B cell (primary cell): ENCODE measurements at regions not wholly inside any gene's neighbourhood (a gene's known extent, or its start where the extent isn't known, plus 50 kb on each side); places are given as distances from the start of the nearest gene placed in this dataset.
"Not testable (repeated sequence)": the region's sequence is repeated elsewhere in the genome, so short reads cannot be mapped to it uniquely, and the experiment has no call there.

ENCODE experiments used
- ATAC-seq: fragments of 200-7000 bp; cut with Tn5 transposase; one replicate; pipeline ENCODE4 v1.10.0; 2021; ENCODE audit warnings: low read depth, mild to moderate bottlenecking, moderate number of reproducible peaks, moderate library complexity
- CTCF ChIA-PET: fragments of 350-600 bp; sonication (Branson Sonifier 250); formaldehyde crosslinking; loops from one replicate; lab custom pipeline; 2021; ENCODE audit warnings: antibody characterized with exemption, inconsistent platforms; lab: Charles Lee
- POLR2A ChIA-PET: fragments of 350-600 bp; sonication (Branson Sonifier 250); formaldehyde crosslinking; loops from one replicate; lab custom pipeline; 2021; ENCODE audit warnings: antibody characterized with exemption; lab: Charles Lee
- DNase-seq: peaks from one replicate; pipeline ENCODE4 v3.0.0; 2013
- H2AFZ ChIP-seq: 2 replicates; pipeline ENCODE4 v1.6.1; 2012; ENCODE audit warnings: mild to moderate bottlenecking, low read depth, low read length; ENCODE audit not compliant: insufficient read depth, poor library complexity, severe bottlenecking
- H3K27ac ChIP-seq, 2 donors: 1 replicate in 1 of 2; 2 replicates in 1 of 2; pipeline ENCODE4 v1.5.1; 2012 to 2013; ENCODE audit warnings: low read length in 2 of 2, mild to moderate bottlenecking in 2 of 2, moderate library complexity in 1 of 2
- H3K27me3 ChIP-seq, 4 experiments: fragments of 200-600 bp in 1 of 4; sonication (generic) in 1 of 4; replicated peaks in 1 of 4; 1 replicate in 2 of 4; 2 replicates in 2 of 4; pipeline versions ENCODE4 v1.6.1 to v1.7.0; 2013 to 2016; ENCODE audit warnings: low read length in 3 of 4, mild to moderate bottlenecking in 2 of 4, mixed read lengths in 1 of 4, moderate library complexity in 1 of 4; ENCODE audit not compliant: insufficient read depth in 4 of 4, control insufficient read depth in 3 of 4; ENCODE audit errors: control extremely low read depth in 1 of 4
- H3K36me3 ChIP-seq, 2 experiments: replicated peaks in 1 of 2; 1 replicate in 1 of 2; 2 replicates in 1 of 2; pipeline versions ENCODE4 v1.6.1 to v1.7.1; 2013; ENCODE audit warnings: low read length in 1 of 2; ENCODE audit not compliant: insufficient read depth in 2 of 2, control insufficient read depth in 1 of 2; ENCODE audit errors: control extremely low read depth in 1 of 2, extremely low read depth in 1 of 2
- H3K4me1 ChIP-seq, 2 donors: fragments of 200-600 bp in 1 of 2; sonication (generic) in 1 of 2; 1 replicate in 1 of 2; 2 replicates in 1 of 2; pipeline versions ENCODE4 v1.5.1 to v1.6.1; 2013 to 2017; ENCODE audit warnings: low read length in 2 of 2; ENCODE audit not compliant: control insufficient read depth in 2 of 2, insufficient read depth in 2 of 2
- H3K4me2 ChIP-seq: replicated peaks from 2 replicates; pipeline ENCODE3; 2012; ENCODE audit warnings: mild to moderate bottlenecking, low read depth, low read length; ENCODE audit not compliant: poor library complexity, severe bottlenecking
- H3K4me3 ChIP-seq, 5 experiments: fragments of 200-600 bp in 1 of 5; sonication (generic) in 1 of 5; 1 replicate in 3 of 5; 2 replicates in 2 of 5; pipeline versions ENCODE4 v1.5.1 to v1.7.0; 2011 to 2016; ENCODE audit warnings: low read length in 4 of 5, mild to moderate bottlenecking in 4 of 5, low read depth in 2 of 5, control low read depth in 1 of 5, moderate library complexity in 1 of 5; ENCODE audit not compliant: insufficient read depth in 1 of 5; ENCODE audit errors: control extremely low read depth in 1 of 5, extremely low read depth in 1 of 5
- H3K79me2 ChIP-seq: fragments of 200-600 bp; sonication (generic); one replicate; pipeline ENCODE4 v1.6.0; 2016; ENCODE audit warnings: low read length; ENCODE audit not compliant: control insufficient read depth, insufficient read depth
- H3K9ac ChIP-seq: fragments of 200-600 bp; sonication (generic); 2 replicates; pipeline ENCODE4 v1.6.1; 2017; ENCODE audit warnings: mild to moderate bottlenecking, low read length, moderate library complexity
- H3K9me3 ChIP-seq, 3 donors: one replicate each; pipeline versions ENCODE4 v1.6.1 to v1.7.1; 2013; ENCODE audit warnings: low read length in 2 of 3; ENCODE audit not compliant: control insufficient read depth in 2 of 3, insufficient read depth in 1 of 3; ENCODE audit errors: control extremely low read depth in 1 of 3
- H4K20me1 ChIP-seq: 2 replicates; pipeline ENCODE4 v1.6.0; 2012; ENCODE audit warnings: mild to moderate bottlenecking, low read length; ENCODE audit not compliant: insufficient read depth, control insufficient read depth, poor library complexity, severe bottlenecking
- H3K27ac Mint-ChIP-seq: one replicate; pipeline ENCODE4 v1.8.0; 2021; ENCODE audit warnings: mixed read lengths
- H3K27me3 Mint-ChIP-seq: one replicate; pipeline ENCODE4 v1.8.0; 2021; ENCODE audit warnings: mixed read lengths
- H3K4me1 Mint-ChIP-seq: one replicate; pipeline ENCODE4 v1.8.0; 2021; ENCODE audit warnings: mixed read lengths
- H3K4me3 Mint-ChIP-seq: one replicate; pipeline ENCODE4 v1.8.0; 2021; ENCODE audit warnings: mixed read lengths
- H3K9me3 Mint-ChIP-seq: one replicate; pipeline ENCODE4 v1.8.0; 2022; ENCODE audit warnings: mixed read lengths; ENCODE audit not compliant: insufficient read depth
- EZH2 ChIP-seq: IDR thresholded peaks from 2 replicates; pipeline ENCODE4 v1.6.1; 2012; ENCODE audit warnings: borderline replicate concordance, low read depth, mild to moderate bottlenecking, moderate library complexity, low read length; ENCODE audit not compliant: insufficient read depth, poor library complexity, severe bottlenecking
- WGBS: methylation state at CpG from one replicate; pipeline ENCODE4 v1.1.5; 2013; ENCODE audit warnings: missing lambda C conversion rate; ENCODE audit not compliant: insufficient coverage; 5-methylcytosine and 5-hydroxymethylcytosine counted together
- intact Hi-C: fragments of 100-400 bp; cut with micrococcal nuclease; formaldehyde crosslinking; loops from one replicate; pipeline ENCODE4 v1.10.0; 2022
- TF ChIP-seq, protein P1 (sequence below): fragments of 200-600 bp; IDR thresholded peaks from one replicate; pipeline ENCODE4 v1.8.0; 2022; ENCODE audit warnings: antibody characterized with exemption, mild to moderate bottlenecking

DNA sequence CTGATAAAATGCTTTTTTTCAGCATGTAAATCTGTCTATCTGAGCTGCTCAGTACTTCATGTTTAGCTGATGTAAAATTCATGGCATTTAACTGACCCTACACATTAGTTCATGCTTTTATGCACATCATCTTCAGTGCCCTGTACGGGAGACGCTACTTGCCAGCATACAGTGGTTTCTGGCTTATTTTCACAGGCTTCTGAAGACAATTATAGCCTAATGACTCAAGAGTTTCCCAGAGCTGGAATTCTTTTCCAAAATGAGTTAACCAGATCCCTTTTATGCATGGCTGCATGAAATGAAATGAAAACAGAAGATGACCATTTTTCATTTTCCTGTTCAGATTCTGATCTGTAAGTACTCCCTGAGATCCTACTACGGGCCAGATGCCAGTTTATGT, 1061.5 kb downstream of the ROBO2 start:
- DNase-seq (no peak), ATAC-seq (no peak)
- Mint-ChIP-seq H3K9me3 (no peaks in the 10 kb centered on the region), H3K4me3 (no peak overlapping the region), H3K4me1 (no peaks in the 10 kb centered on the region), H3K27me3 (no peaks in the 10 kb centered on the region), H3K27ac (no peak overlapping the region)
- no peaks in the 10 kb centered on the region for H3K79me2 ChIP-seq
- H3K4me2 ChIP-seq, result no peak overlapping the region
- 100% methylated on average over 2 of the region's 3 CpGs for WGBS
- H3K9ac ChIP-seq, result no peak overlapping the region
- POLR2A ChIA-PET, result no interaction called here
- no peak for TF ChIP-seq EZH2
- TF ChIP-seq, protein P1, sequence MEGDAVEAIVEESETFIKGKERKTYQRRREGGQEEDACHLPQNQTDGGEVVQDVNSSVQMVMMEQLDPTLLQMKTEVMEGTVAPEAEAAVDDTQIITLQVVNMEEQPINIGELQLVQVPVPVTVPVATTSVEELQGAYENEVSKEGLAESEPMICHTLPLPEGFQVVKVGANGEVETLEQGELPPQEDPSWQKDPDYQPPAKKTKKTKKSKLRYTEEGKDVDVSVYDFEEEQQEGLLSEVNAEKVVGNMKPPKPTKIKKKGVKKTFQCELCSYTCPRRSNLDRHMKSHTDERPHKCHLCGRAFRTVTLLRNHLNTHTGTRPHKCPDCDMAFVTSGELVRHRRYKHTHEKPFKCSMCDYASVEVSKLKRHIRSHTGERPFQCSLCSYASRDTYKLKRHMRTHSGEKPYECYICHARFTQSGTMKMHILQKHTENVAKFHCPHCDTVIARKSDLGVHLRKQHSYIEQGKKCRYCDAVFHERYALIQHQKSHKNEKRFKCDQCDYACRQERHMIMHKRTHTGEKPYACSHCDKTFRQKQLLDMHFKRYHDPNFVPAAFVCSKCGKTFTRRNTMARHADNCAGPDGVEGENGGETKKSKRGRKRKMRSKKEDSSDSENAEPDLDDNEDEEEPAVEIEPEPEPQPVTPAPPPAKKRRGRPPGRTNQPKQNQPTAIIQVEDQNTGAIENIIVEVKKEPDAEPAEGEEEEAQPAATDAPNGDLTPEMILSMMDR, result no peak
- no peak overlapping the region for H3K27ac ChIP-seq
- H3K27me3 ChIP-seq, result no peaks in the 10 kb centered on the region
- intact Hi-C loops, result no loop called here
- peaks cover 0 to 8% (median 1%) of the 10 kb centered on the region in 3 donors for H3K9me3 ChIP-seq
- CTCF ChIA-PET, result no interaction called here
- H4K20me1 ChIP-seq, result no peaks in the 10 kb centered on the region
- H3K4me1 ChIP-seq, result no peaks in the 10 kb centered on the region
- no peak overlapping the region for H2AFZ ChIP-seq
- no peaks in the 10 kb centered on the region for H3K36me3 ChIP-seq
- no peak overlapping the region for H3K4me3 ChIP-seq

DNA sequence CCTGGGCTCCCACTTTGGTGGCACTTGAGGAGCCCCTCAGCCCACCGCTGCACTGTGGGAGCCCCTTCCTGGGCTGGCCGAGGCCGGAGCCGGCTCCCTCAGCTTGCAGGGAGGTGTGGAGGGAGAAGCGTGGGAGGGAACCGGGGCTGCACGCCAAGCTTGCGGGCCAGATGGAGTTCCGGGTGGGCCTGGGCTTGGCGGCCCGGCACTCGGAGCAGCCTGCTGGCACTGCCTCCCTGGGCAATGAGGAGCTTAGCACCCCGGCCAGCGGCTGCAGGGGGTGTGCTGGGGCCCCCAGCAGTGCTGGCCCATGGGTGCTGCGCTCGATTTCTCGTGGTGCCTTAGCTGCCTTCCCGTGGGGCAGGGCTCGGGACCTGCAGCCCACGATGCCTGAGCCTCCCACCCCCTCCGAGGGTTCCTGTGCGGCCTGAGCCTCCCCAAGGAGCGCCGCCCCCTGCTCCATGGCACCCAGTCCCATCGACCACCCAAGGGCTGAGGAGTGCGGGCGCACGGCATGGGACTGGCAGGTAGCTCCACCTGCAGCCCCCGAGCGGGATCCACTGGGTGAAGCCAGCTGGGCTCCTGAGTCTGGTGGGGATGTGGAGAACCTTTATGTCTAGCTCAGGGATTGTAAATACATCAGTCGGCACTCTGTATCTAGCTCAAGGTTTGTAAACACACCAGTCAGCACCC, 1068.5 kb downstream of the ROBO2 start:
- H3K9me3 Mint-ChIP-seq, POLR2A ChIA-PET, DNase-seq, H3K4me1 Mint-ChIP-seq, H4K20me1 ChIP-seq, H3K9ac ChIP-seq, intact Hi-C loops, H3K27me3 ChIP-seq, H3K4me1 ChIP-seq, H3K4me3 Mint-ChIP-seq, H3K79me2 ChIP-seq, H3K4me2 ChIP-seq, CTCF ChIA-PET, ATAC-seq, H3K4me3 ChIP-seq, H3K27ac Mint-ChIP-seq, H3K27ac ChIP-seq, H3K36me3 ChIP-seq, H2AFZ ChIP-seq, H3K27me3 Mint-ChIP-seq: not testable (repeated sequence)
- WGBS, result 96% methylated on average over 29 of the region's 31 CpGs
- peaks cover 0 to 16% (median 0%) of the 10 kb centered on the region in 3 donors for H3K9me3 ChIP-seq
